ENCODE measurements at regions not wholly inside any gene's neighbourhood (a gene's known extent, or its start where the extent isn't known, plus 50 kb on each side); places are given as distances from the start of the nearest gene placed in this dataset.

DNA sequence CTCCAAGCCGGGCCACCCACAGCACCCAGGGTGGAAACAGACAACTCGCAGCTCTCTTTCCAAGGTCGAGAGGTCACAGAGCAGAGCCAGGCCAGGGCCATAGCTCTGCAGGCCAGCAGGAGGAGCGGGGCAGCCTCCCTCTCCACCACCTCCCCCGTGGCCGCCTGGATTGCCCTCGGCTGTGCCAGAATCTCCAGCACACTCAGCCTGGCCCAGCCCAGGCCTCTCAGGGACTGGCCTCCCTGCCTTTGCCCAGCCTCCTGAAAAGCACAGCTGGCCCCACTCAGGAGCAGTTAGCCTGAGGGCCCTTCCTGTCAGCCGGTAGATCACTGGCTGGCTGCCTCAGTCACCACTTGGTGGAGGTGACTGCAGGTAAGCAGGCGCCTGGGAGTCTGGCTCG, 85.8 kb upstream of the SEC14L1 start:
- TF ChIP-seq POLR2AphosphoS5 (IDR thresholded peaks at IDR 0.05; ENCODE audit: low read depth, low read length) = no peak
- TF ChIP-seq REST (IDR thresholded peaks at IDR 0.05; ENCODE audit: insufficient read depth in 1 of 2, low read depth in 2 of 2, low read length in 2 of 2) = no peak

All from PFSK-1 (cell line).